WTC11 (cell line): ENCODE measurements at regions not wholly inside any gene's neighbourhood (a gene's known extent, or its start where the extent isn't known, plus 50 kb on each side); places are given as distances from the start of the nearest gene placed in this dataset.

ENCODE experiments used
- CTCF ChIP-seq: fragments of 200-600 bp; IDR thresholded peaks from 2 replicates; pipeline ENCODE4 v1.8.0; 2022; ENCODE audit warnings: antibody characterized with exemption
- ETV6 ChIP-seq: sonication (generic); formaldehyde crosslinking; IDR thresholded peaks from 2 replicates; pipeline ENCODE4 v1.8.1; 2022; ENCODE audit warnings: mild to moderate bottlenecking, missing genetic modification reagents
- FOXP4 ChIP-seq: sonication (generic); formaldehyde crosslinking; IDR thresholded peaks from 2 replicates; pipeline ENCODE4 v1.8.0; 2022; ENCODE audit warnings: mild to moderate bottlenecking, missing genetic modification reagents
- IRF1 ChIP-seq: sonication (generic); formaldehyde crosslinking; IDR thresholded peaks from 2 replicates; pipeline ENCODE4 v1.8.0; 2023; ENCODE audit warnings: missing genetic modification reagents
- MAX ChIP-seq: sonication (generic); formaldehyde crosslinking; IDR thresholded peaks from 2 replicates; pipeline ENCODE4 v1.8.0; 2022; ENCODE audit warnings: mild to moderate bottlenecking, missing genetic modification reagents
- MLX ChIP-seq: sonication (generic); formaldehyde crosslinking; IDR thresholded peaks from 2 replicates; pipeline ENCODE4 v1.8.1; 2023; ENCODE audit warnings: mild to moderate bottlenecking, missing genetic modification reagents, moderate library complexity
- NR2C2 ChIP-seq: sonication (generic); formaldehyde crosslinking; IDR thresholded peaks from 2 replicates; pipeline ENCODE4 v1.8.0; 2022; ENCODE audit warnings: mild to moderate bottlenecking, missing genetic modification reagents
- SP1 ChIP-seq: sonication (generic); formaldehyde crosslinking; conservative IDR thresholded peaks from 2 replicates; pipeline ENCODE4 v1.8.1; 2022; ENCODE audit warnings: missing genetic modification reagents
- ZBTB43 ChIP-seq: sonication (generic); formaldehyde crosslinking; IDR thresholded peaks from 2 replicates; pipeline ENCODE4 v1.8.1; 2023; ENCODE audit warnings: mild to moderate bottlenecking, missing genetic modification reagents

GRCh38 chr19:31803835-31804446 is 454.7 kb upstream of the TSHZ3 start:
- TF ChIP-seq FOXP4 (CRISPR knock-in tag) (no peak), MLX (CRISPR knock-in tag) (no peak), ETV6 (CRISPR knock-in tag) (no peak), CTCF (no peak), ZBTB43 (CRISPR knock-in tag) (no peak), SP1 (CRISPR knock-in tag) (no peak), IRF1 (CRISPR knock-in tag) (no peak), MAX (CRISPR knock-in tag) (no peak), NR2C2 (CRISPR knock-in tag) (no peak)
